Liver (tissue), 3 donors: ENCODE measurements at regions not wholly inside any gene's neighbourhood (a gene's known extent, or its start where the extent isn't known, plus 50 kb on each side); places are given as distances from the start of the nearest gene placed in this dataset.

Experiments
- FOXA1 ChIP-seq: IDR thresholded peaks from 2 replicates; pipeline ENCODE4 v1.6.1; 2016; ENCODE audit warnings: antibody characterized with exemption
- GABPA ChIP-seq, 2 donors: IDR thresholded peaks in 1 of 2; conservative IDR thresholded peaks in 1 of 2; 2 replicates each; pipeline ENCODE4 v1.6.1; 2016; ENCODE audit warnings: antibody characterized with exemption in 2 of 2, mild to moderate bottlenecking in 1 of 2, moderate library complexity in 1 of 2
- HNF4G ChIP-seq: IDR thresholded peaks from 2 replicates; pipeline ENCODE4 v1.6.1; 2016; ENCODE audit warnings: antibody characterized with exemption
- JUND ChIP-seq, 2 donors: IDR thresholded peaks; 2 replicates each; pipeline ENCODE4 v1.6.1; 2016; ENCODE audit warnings: antibody characterized with exemption in 2 of 2
- NR2F2 ChIP-seq: IDR thresholded peaks from 2 replicates; pipeline ENCODE4 v1.6.1; 2016; ENCODE audit warnings: antibody characterized with exemption
- RAD21 ChIP-seq, 2 donors: IDR thresholded peaks; 2 replicates each; pipeline ENCODE4 v1.6.1; 2016; ENCODE audit warnings: antibody characterized with exemption in 2 of 2, mild to moderate bottlenecking in 2 of 2
- TAF1 ChIP-seq: conservative IDR thresholded peaks from 2 replicates; pipeline ENCODE4 v1.6.1; 2016; ENCODE audit warnings: antibody characterized with exemption, mild to moderate bottlenecking
- YY1 ChIP-seq: IDR thresholded peaks from 2 replicates; pipeline ENCODE4 v1.6.1; 2016; ENCODE audit warnings: antibody characterized with exemption, mild to moderate bottlenecking
- TF ChIP-seq, protein P1 (sequence below): fragments of 150-350 bp; IDR thresholded peaks from 2 replicates; pipeline ENCODE4 v1.5.1; 2017; ENCODE audit warnings: improper control_type of control experiment, low read depth, low read length; ENCODE audit not compliant: missing input control
- TF ChIP-seq, protein P2 (sequence below): IDR thresholded peaks from 2 replicates; pipeline ENCODE4 v1.6.1; 2016; ENCODE audit warnings: antibody characterized with exemption
- TF ChIP-seq, protein P3 (sequence below): IDR thresholded peaks from 2 replicates; pipeline ENCODE4 v1.6.1; 2016; ENCODE audit warnings: antibody characterized with exemption
- TF ChIP-seq, protein P4 (sequence below): IDR thresholded peaks from 2 replicates; pipeline ENCODE4 v1.6.1; 2016; ENCODE audit warnings: antibody characterized with exemption, mild to moderate bottlenecking
- donor health status: healthy.
- donor health status: healthy.

DNA sequence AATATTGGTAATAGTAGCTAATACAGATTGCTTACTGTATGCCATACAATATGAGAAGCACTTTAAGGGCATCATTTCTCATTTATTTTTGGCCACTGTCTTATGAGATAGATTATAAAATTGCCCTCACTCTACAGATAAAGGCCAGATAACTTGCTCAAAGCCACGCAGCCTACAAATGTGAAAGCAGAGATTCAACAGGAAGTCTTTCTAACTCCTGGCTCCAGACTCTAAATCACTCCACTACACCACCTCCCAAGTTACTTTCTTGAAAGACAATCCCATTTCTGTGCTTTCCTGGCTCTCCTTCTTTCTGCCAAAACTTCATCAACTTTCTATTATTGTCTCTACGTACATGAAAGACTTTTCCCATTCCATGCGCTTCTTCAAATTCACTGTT is 194.7 kb downstream of the FBXO8 start:
- TF ChIP-seq, protein P1, sequence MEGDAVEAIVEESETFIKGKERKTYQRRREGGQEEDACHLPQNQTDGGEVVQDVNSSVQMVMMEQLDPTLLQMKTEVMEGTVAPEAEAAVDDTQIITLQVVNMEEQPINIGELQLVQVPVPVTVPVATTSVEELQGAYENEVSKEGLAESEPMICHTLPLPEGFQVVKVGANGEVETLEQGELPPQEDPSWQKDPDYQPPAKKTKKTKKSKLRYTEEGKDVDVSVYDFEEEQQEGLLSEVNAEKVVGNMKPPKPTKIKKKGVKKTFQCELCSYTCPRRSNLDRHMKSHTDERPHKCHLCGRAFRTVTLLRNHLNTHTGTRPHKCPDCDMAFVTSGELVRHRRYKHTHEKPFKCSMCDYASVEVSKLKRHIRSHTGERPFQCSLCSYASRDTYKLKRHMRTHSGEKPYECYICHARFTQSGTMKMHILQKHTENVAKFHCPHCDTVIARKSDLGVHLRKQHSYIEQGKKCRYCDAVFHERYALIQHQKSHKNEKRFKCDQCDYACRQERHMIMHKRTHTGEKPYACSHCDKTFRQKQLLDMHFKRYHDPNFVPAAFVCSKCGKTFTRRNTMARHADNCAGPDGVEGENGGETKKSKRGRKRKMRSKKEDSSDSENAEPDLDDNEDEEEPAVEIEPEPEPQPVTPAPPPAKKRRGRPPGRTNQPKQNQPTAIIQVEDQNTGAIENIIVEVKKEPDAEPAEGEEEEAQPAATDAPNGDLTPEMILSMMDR: no peak
- TF ChIP-seq, protein P2, sequence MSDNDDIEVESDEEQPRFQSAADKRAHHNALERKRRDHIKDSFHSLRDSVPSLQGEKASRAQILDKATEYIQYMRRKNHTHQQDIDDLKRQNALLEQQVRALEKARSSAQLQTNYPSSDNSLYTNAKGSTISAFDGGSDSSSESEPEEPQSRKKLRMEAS: no peak
- TF ChIP-seq, protein P3, sequence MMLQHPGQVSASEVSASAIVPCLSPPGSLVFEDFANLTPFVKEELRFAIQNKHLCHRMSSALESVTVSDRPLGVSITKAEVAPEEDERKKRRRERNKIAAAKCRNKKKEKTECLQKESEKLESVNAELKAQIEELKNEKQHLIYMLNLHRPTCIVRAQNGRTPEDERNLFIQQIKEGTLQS: no peak
- TF ChIP-seq, protein P4, sequence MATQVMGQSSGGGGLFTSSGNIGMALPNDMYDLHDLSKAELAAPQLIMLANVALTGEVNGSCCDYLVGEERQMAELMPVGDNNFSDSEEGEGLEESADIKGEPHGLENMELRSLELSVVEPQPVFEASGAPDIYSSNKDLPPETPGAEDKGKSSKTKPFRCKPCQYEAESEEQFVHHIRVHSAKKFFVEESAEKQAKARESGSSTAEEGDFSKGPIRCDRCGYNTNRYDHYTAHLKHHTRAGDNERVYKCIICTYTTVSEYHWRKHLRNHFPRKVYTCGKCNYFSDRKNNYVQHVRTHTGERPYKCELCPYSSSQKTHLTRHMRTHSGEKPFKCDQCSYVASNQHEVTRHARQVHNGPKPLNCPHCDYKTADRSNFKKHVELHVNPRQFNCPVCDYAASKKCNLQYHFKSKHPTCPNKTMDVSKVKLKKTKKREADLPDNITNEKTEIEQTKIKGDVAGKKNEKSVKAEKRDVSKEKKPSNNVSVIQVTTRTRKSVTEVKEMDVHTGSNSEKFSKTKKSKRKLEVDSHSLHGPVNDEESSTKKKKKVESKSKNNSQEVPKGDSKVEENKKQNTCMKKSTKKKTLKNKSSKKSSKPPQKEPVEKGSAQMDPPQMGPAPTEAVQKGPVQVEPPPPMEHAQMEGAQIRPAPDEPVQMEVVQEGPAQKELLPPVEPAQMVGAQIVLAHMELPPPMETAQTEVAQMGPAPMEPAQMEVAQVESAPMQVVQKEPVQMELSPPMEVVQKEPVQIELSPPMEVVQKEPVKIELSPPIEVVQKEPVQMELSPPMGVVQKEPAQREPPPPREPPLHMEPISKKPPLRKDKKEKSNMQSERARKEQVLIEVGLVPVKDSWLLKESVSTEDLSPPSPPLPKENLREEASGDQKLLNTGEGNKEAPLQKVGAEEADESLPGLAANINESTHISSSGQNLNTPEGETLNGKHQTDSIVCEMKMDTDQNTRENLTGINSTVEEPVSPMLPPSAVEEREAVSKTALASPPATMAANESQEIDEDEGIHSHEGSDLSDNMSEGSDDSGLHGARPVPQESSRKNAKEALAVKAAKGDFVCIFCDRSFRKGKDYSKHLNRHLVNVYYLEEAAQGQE: no peak
- TF ChIP-seq HNF4G (no peak), RAD21 (IDR thresholded peaks at IDR 0.05) (no peak), GABPA (IDR thresholded peaks at IDR 0.05 in 1 of 2, conservative IDR thresholded peaks at IDR 0.05 in 1 of 2) (no peak), TAF1 (no peak), NR2F2 (no peak), FOXA1 (no peak), JUND (IDR thresholded peaks at IDR 0.05) (no peak), YY1 (no peak)
